PC-9 (cell line): ENCODE measurements at regions not wholly inside any gene's neighbourhood (a gene's known extent, or its start where the extent isn't known, plus 50 kb on each side); places are given as distances from the start of the nearest gene placed in this dataset.

ENCODE experiments used
- BruUV-seq: library from RNA; stranded (reverse); fragments of 400-500 nt; replicated peaks from 2 replicates; lab custom pipeline; 2021; lab: Mats Ljungman, UMichigan
- CTCF ChIA-PET: fragments of 300-600 bp; sonication (Branson Sonifier 250); formaldehyde crosslinking; loops from one replicate; lab custom pipeline; 2022; ENCODE audit warnings: antibody characterized with exemption; lab: Charles Lee
- POLR2A ChIA-PET: fragments of 300-600 bp; sonication (Branson Sonifier 250); formaldehyde crosslinking; loops from one replicate; lab custom pipeline; 2022; ENCODE audit warnings: antibody characterized with exemption; ENCODE audit not compliant: unreplicated experiment; lab: Charles Lee
- DNase-seq, 2 experiments: peaks; one replicate each; pipeline versions ENCODE4 v3.0.0 to v3.0.0-alpha.2; 2015 to 2022; ENCODE audit warnings: mixed read lengths in 1 of 2
- H2AFZ ChIP-seq: fragments of 200-600 bp; sonication (generic); 2 replicates; pipeline ENCODE4 v1.8.1; 2017; ENCODE audit warnings: antibody characterized with exemption
- H3F3A ChIP-seq: fragments of 200-600 bp; sonication (generic); 2 replicates; pipeline ENCODE4 v1.8.1; 2017; ENCODE audit warnings: antibody characterized with exemption, mild to moderate bottlenecking, low read depth; ENCODE audit not compliant: insufficient read depth
- H3K27ac ChIP-seq: fragments of 200-600 bp; sonication (generic); 2 replicates; pipeline ENCODE4 v1.6.1; 2016; ENCODE audit warnings: mixed run types
- H3K27me3 ChIP-seq: fragments of 200-600 bp; sonication (generic); 2 replicates; pipeline ENCODE4 v1.6.1; 2016; ENCODE audit warnings: low read depth, mixed run types; ENCODE audit not compliant: insufficient read depth
- H3K36me3 ChIP-seq: fragments of 200-600 bp; sonication (generic); 2 replicates; pipeline ENCODE4 v1.6.1; 2016; ENCODE audit warnings: low read depth, mixed run types
- H3K4me1 ChIP-seq: fragments of 200-600 bp; sonication (generic); replicated peaks from 2 replicates; pipeline ENCODE4 v1.6.1; 2016; ENCODE audit warnings: mixed run types; ENCODE audit not compliant: insufficient read depth
- H3K4me2 ChIP-seq: fragments of 200-600 bp; sonication (generic); 2 replicates; pipeline ENCODE4 v1.6.1; 2017; ENCODE audit warnings: mixed run types
- H3K4me3 ChIP-seq: fragments of 200-600 bp; sonication (generic); 2 replicates; pipeline ENCODE4 v1.6.1; 2016; ENCODE audit warnings: mixed run types
- H3K79me2 ChIP-seq: fragments of 200-600 bp; sonication (generic); 2 replicates; pipeline ENCODE4 v1.6.1; 2017; ENCODE audit warnings: low read depth, mixed run types
- H3K9me2 ChIP-seq: fragments of 200-600 bp; sonication (generic); 2 replicates; pipeline ENCODE4 v1.8.1; 2017; ENCODE audit warnings: mild to moderate bottlenecking; ENCODE audit not compliant: insufficient read depth
- H3K9me3 ChIP-seq: fragments of 200-600 bp; sonication (generic); 2 replicates; pipeline ENCODE4 v1.8.1; 2016; ENCODE audit warnings: low read depth; ENCODE audit not compliant: insufficient read depth
- H4K20me1 ChIP-seq: fragments of 200-600 bp; sonication (generic); 2 replicates; pipeline ENCODE4 v1.8.1; 2017; ENCODE audit not compliant: insufficient read depth
- CTCF ChIP-seq: fragments of 200-600 bp; sonication (generic); conservative IDR thresholded peaks from 2 replicates; pipeline ENCODE4 v1.6.1; 2017; ENCODE audit warnings: mixed run types, antibody characterized with exemption, mild to moderate bottlenecking, moderate library complexity
- EZH2 ChIP-seq: fragments of 200-600 bp; sonication (generic); IDR thresholded peaks from 2 replicates; pipeline ENCODE4 v1.8.0; 2017; ENCODE audit warnings: antibody characterized with exemption, low read depth
- intact Hi-C: fragments of 100-400 bp; cut with micrococcal nuclease; formaldehyde crosslinking; loops from one replicate; pipeline ENCODE4 v1.10.0; 2022; ENCODE audit not compliant: unreplicated experiment

DNA sequence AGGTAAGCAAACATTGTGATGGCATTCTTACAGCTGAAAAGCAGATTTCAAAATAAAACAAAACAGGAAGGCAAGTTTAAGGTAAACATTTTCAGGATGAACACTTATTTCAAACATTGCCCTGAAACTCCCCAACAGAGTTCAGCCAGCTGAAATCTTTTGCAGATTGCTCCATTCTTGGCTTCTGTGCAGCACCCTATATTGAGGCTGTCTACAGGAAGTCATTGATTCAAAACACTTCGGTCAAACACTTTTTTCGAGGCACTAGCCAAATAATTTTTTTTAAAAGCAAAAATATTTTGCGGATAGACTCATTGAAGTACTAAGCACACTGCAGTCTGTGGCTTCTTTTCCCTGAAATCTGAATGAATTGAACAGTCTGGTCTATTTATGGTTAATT is 318.1 kb upstream of the PDE3A start:
- Histone ChIP-seq H3K4me3 (no peak overlapping the region), H3K27ac (no peak overlapping the region), H3K27me3 (no peaks in the 10 kb centered on the region), H4K20me1 (no peaks in the 10 kb centered on the region), H2AFZ (peak overlapping the region; percentile 53; the same call in 1 of the 2 replicates), H3K9me2 (no peaks in the 10 kb centered on the region), H3K9me3 (no peaks in the 10 kb centered on the region), H3F3A (no peaks in the 10 kb centered on the region), H3K4me2 (no peak overlapping the region), H3K36me3 (no peaks in the 10 kb centered on the region), H3K4me1 (no peaks in the 10 kb centered on the region), H3K79me2 (no peaks in the 10 kb centered on the region)
- ChIA-PET POLR2A (interaction anchor here (0.7 kb wide), 1 partner anchor 1683 kb away, joined by 3 read pairs; no protein-coding TSS in a partner anchor), CTCF (no interaction called here)
- no peak for DNase-seq
- no TSS peak for BruUV-seq
- TF ChIP-seq CTCF (no peak), EZH2 (no peak)
- intact Hi-C loops: no loop called here

DNA sequence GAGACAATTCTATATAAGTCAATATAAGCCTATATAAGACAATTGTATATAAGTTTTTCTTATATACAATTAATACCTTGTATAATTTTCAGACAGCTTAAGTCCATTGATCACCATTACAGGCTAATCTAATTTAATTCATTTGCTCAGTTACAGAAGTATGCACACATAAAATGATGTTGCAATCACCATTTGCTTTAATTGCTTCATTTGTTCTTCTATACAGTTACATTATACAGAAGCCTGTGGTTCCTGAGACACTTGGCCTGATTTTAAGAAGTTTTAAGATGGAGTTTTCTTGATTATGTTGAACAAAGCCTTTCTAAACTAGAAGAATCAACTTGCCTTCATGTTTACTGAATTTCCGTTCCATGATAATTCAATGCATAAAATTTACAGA is 314.6 kb upstream of the PDE3A start:
- POLR2A ChIA-PET: no interaction called here
- CTCF ChIA-PET: no interaction called here

DNA sequence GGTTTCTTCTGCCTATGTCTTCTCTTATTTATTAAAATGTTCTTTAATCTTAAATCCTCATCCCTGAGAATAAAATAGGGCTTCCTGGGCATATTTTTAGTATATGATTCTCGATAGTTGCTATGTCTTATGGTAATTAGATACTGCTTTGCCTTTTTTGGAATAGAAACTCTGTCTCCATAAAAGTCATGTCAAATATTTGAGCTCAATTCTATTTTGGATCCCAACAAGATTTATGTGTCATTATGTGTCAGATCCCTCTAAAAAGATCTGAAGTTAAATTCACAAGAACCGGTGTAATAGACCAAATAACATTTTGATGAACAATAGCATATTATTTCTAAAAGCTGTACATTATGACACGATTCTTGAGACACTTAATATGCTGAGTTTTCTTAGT is 312.5 kb upstream of the PDE3A start:
- Histone ChIP-seq H3K27me3 (no peaks in the 10 kb centered on the region), H2AFZ (no peak overlapping the region), H3F3A (no peaks in the 10 kb centered on the region), H3K79me2 (no peaks in the 10 kb centered on the region), H3K4me2 (no peak overlapping the region), H4K20me1 (no peaks in the 10 kb centered on the region), H3K4me3 (no peak overlapping the region), H3K9me2 (no peaks in the 10 kb centered on the region), H3K4me1 (no peaks in the 10 kb centered on the region), H3K9me3 (no peaks in the 10 kb centered on the region), H3K36me3 (no peaks in the 10 kb centered on the region), H3K27ac (no peak overlapping the region)
- intact Hi-C loops: no loop called here
- TF ChIP-seq EZH2: no peak
- POLR2A ChIA-PET: no interaction called here
- CTCF ChIA-PET: no interaction called here
- no TSS peak for BruUV-seq
- DNase-seq: no peak

More for the DNA sequence above, 314.6 kb upstream of the PDE3A start:
- Histone ChIP-seq H3K27me3 (no peaks in the 10 kb centered on the region), H3K27ac (no peak overlapping the region), H2AFZ (no peak overlapping the region), H3K4me2 (no peak overlapping the region), H4K20me1 (no peaks in the 10 kb centered on the region), H3K9me2 (no peaks in the 10 kb centered on the region), H3F3A (no peaks in the 10 kb centered on the region), H3K79me2 (no peaks in the 10 kb centered on the region), H3K4me1 (no peaks in the 10 kb centered on the region), H3K36me3 (no peaks in the 10 kb centered on the region), H3K4me3 (no peak overlapping the region), H3K9me3 (no peaks in the 10 kb centered on the region)
- no TSS peak for BruUV-seq
- TF ChIP-seq EZH2 (no peak), CTCF (no peak)
- intact Hi-C loops: no loop called here
- DNase-seq: no peak

- Histone ChIP-seq H2AFZ (no peak overlapping the region), H3K36me3 (no peaks in the 10 kb centered on the region), H4K20me1 (no peaks in the 10 kb centered on the region), H3F3A (no peaks in the 10 kb centered on the region), H3K4me3 (no peak overlapping the region), H3K9me2 (no peaks in the 10 kb centered on the region), H3K79me2 (no peaks in the 10 kb centered on the region), H3K27me3 (no peaks in the 10 kb centered on the region), H3K27ac (no peak overlapping the region), H3K4me1 (no peaks in the 10 kb centered on the region), H3K9me3 (no peaks in the 10 kb centered on the region; the same call in 1 of the 2 replicates), H3K4me2 (no peak overlapping the region)
- no TSS peak for BruUV-seq
- no peak for TF ChIP-seq CTCF
- no peak for TF ChIP-seq EZH2
- intact Hi-C loops: no loop called here
- ChIA-PET CTCF (no interaction called here), POLR2A (no interaction called here)
- no peak for DNase-seq
These were observed 310.9 kb upstream of the PDE3A start for GRCh38 chr12:20057398-20057797.
